HG03095 (cell line): ENCODE measurements at regions not wholly inside any gene's neighbourhood (a gene's known extent, or its start where the extent isn't known, plus 50 kb on each side); places are given as distances from the start of the nearest gene placed in this dataset.

ENCODE experiments used
- ATAC-seq: cut with Tn5 transposase; IDR thresholded peaks from one replicate; pipeline ENCODE4 v1.9.1; 2021; ENCODE audit warnings: moderate library complexity; ENCODE audit not compliant: unreplicated experiment

DNA sequence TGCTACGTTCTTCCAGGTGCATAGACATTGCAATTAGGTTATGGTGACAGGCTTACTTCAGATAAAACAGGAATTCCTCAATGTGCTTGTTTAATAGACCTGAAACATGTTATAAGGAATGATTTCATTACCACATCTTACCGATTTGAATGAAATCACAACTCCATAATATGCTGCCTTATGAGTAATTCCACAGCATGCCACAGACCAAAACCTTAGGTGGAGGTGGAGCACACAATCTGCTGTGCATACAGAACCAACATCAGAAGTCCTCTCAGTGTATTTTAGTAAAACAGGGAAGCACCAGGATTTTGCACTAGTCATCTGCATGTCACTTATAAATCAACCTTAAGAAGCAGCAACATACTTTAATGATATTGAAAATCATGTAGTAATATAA lies 148.9 kb upstream of the TSHZ2 start:
- no peak for ATAC-seq

DNA sequence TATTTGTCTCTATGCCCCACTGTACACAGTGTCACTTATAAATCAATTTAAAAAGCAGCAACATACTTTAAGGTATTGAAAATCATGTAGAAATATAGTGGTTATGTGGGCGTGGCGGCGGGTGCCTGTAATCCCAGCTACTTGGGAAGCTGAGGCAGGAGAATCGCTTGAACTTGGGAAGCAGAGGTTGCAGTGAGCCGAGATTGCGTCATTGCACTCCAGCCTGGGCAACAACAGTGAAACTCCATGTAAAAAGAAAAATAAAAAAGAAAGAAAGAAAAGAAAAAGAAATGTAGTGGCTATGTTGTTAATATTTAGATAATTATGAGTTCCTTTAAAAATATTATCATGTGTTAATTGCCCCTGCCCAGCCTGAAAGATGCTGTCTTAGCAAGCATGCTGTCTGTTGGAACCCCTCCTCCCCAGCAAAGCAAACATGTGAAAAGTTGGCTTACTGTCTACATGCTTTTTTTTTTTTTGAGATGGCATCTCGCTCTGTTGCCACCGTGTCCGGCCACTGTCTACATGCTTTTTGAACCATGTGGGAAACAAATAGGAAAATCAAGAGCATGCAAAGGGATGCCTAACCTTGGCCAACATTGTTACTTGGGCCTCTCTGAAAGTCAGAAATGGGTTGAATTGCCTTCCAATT lies 151.4 kb upstream of the TSHZ2 start:
- no peak for ATAC-seq

DNA sequence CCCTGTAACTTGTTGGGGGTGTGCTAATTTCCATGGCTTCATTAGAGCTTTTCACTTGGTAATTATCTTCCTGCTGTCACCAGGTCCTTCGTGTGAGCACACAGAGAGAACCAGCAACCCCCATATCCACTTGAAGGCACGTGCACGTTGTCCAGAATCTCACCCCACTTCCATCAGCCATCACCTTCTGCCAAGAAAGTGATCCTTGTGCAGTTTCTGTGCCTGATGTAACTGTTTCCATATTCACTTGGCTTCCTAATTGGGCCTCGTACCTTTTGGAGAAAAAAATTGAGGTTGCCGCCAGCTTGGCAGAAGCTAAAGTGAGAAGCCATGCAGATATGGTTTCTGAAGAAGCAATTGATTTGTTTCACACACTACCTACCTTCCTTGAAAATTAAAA lies 153.7 kb upstream of the TSHZ2 start:
- ATAC-seq = no peak

DNA sequence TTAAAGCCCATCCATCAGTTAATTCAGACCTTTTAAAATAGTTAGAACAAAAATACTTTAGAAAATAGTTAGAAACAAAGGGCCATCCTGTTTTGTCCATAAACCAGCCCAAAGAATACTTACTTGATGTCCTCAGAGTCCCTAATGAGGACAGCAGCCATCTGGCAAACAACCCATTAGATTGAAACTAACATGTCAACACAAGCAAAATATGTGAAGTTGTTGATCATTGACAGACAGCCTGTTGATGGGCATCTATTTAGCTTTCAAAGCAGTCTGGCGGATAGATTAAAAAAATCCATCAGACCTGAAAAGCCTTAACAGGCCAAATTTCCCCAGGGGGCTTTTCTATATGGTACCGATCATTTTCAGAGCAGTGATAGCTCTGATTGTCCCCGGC lies 154.2 kb upstream of the TSHZ2 start:
- no peak for ATAC-seq

DNA sequence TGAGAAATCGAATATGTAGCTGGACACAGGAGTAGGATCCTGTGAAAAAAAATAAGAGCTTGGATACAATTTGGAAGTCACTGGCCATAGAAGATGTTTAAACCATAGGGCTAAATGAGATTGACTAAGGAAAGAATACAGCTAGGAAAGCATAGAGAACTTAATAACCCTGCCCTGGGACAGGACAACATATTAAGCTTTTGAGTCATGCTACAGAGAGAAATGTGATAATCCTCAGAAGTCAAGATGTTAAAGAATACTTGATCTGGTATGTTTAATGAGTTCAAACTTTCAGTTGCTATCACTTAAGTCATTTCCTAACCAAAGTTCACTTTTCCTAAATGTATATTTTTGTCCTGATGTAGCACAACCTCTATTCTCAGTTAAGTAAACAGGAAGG lies 154.6 kb upstream of the TSHZ2 start:
- ATAC-seq = no peak

DNA sequence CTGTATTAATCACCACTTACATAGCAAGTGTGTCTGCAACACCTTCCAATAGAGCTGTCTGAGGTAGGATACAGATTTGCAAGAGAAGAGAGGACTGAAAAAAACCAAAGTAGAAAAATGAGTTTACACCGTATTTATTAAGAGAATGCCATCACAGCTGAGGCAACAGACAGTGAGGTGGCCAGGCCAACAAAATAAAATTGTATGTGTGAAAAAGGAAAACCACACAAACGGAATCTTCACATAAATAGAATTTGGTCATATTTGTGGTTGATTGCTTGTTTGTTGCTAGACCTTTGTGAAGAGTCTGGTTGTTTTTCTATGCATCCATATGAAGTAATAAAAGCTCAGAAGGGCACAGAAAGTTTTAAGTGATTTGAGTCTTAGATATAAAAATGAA lies 157.8 kb upstream of the TSHZ2 start:
- no peak for ATAC-seq

DNA sequence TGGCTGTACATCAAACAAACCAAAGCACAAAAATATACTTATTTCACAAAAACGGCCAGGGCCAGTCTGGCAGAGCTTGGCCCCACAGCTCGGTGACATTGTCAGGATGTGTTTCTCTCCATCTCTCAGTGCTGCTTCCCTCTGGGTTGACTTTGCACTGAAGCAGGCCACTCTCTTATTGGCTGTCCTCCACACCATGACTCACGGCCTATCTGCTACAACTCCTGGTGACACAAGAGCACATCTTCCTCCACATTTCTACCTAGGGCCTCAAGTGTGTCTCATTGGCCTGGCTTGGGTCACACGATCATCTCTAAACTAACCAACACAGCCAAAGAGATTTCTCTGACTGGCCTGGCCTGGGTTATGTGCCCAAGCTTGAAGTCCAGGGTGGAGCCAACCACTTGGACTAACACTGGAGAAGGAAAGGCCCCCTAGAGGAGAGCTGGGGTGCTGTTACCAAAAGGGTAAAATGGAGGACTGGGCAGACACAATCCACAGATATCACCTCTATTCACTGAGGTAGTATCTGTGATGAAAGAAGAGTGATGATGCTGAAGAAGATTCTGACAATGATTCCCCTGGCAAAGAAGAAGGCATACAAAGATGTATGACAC lies 159.8 kb upstream of the TSHZ2 start:
- no peak for ATAC-seq

DNA sequence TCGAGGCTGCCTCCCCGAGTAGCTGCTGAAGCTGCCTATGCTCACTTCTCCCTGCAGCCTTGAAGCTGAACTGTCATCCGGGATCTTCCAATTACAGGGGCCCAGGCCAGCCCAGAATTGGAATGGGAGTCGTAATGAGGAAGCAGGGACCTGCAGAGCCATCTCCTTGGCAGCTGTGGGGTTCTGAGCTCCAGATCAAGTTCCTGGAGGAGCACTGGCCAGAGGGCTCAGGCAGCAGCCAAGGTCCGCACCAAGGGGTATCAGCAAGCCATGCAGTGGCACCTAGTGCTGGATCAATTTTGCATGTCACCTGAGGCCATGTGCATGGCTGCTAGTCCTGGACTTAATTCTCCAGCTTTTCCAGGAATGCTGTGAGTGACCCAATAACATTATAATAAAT lies 163.2 kb upstream of the TSHZ2 start:
- ATAC-seq = no peak

DNA sequence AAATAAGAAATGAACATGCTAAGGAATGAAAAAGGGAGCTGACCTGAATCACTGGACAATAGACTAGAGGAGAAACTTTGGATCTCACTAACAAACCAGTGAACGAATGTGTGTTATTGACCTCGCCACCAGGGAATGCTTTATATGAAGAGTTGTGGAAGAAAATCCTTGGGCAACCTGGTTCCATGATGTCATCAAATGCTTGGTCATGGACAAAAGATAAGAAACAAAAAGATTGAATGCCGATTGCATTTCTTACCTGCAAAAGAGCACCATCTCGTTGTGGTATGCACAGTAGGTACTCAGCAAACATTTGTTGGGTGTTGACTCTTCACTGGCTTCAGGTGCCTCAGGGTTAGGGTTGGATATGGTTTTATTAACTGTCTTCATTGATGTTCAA lies 165.2 kb upstream of the TSHZ2 start:
- ATAC-seq = no peak

DNA sequence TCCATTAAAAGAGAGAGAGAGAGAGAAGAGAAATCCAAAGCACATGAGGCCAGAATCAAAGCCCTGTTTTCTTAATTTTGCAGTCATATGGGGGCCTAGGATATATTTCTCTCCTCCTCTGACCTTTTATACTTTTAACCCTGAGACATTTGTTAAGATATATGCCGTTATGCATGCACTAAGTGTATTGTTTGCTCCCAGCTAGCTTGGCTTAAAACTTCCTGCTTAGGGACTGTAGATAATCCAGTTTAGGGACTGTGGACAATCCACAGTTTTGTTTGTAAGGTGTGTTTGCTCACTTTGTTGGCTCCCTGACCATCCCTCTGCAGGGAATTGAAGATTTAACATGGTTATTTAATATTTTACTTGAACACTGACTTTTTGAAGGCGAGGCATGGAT lies 166.3 kb upstream of the TSHZ2 start:
- no peak for ATAC-seq

DNA sequence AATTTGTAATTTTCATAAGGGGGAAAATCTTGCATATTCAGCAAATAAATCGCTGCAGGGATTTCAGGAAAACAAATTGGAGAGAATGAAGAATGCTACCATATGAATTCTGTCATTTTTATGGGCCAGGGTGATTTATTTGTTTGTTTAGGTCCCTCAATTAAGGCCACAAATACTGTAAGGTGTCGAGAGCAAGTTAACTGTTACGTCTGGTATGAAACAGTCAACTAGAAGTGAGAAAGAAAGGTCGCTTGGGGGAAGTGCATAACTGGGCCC lies 166.9 kb upstream of the TSHZ2 start:
- ATAC-seq = no peak

DNA sequence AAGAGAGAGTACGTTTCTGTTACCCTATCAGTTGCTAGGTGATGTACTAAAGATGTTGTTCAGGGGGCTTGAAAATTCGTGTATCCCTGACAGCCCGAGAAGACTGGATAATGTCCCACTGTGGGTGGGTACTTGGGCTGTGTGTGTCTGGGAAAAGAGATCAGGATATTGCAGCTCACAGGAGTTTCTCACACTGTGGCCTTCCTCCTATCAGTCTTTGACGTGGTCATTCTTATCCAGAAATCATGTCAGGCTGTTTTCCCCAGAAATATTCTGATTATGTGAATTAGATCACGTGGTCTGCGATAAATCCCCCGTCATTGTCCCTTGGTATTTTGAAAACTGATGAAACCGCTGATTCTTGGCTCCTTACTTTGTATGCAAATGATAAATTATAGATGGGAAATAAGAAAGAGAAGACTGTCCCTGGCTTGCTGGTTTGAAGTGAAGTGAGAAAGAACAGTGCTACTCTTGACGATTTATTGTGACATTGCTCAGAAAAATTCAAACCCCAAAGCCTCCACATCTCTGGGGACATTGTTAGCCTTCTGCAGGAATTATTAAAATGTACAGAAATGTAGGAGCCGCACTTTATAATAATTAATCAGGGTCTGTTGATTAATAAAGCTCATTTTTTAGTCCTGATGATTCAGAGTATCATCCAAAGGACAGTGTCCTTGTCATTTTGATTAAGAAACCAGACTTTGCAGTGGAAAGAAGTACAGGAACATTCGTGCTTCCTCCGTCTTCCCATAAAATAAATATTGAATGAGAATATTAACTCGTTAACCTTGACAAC lies 167.5 kb upstream of the TSHZ2 start:
- ATAC-seq = no peak

DNA sequence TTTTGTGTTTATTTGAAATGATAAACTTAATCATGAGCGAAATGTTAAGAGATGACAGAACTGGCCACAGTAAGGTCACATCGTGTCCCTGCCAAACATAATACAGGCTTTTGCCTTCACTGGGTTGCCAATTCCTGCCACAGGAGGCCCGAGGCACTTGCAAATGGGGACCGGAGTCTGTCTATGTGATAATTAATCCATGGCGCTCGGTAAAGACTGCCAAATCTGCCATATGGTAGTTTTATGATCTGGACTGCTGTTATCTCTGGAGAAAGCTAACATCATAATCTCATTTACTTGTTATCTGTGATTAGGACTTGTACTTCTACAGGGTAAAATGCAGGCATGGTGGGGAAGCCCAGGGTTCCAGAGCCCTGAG lies 170.5 kb upstream of the TSHZ2 start:
- no peak for ATAC-seq

DNA sequence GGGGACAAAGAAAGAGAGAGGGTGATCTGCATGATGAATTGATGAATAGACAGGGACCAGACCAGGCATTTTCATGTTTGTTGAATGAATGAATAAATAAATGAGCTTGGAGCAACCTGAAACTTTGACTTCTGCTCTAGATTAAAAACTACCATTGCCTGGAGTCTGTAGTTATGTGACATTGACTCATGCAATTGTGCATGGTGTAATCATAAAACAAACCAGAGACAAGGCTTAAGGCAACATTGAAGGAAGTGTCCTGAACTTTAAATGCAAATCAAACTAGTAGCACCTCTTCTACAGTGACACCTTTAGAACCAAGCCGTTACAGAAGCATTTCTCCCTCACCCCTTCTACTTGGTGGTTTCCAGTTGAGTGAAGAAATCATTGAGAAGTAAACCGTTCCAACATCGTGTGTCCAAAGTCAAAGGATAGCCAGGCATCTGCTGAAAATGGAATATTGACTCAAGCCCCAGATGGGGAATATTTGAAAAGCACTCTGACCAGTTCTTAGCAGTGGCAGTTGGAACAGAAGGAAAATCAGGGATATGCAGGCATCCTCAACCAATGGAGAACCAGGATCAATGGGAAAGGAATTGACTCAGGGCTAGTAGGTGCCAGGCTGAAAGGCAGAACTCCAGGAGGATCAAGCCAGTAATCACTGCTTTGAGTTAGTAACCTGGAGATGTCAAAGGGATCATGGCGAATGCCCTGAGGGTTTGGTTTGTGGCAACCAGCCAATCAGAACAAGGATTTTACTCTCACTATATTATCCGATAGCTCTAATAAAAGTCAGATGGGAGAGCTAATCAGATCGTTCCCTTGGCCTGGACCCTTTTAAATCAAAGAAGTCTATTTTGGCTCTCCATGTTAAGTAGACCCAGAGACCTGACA lies 171.2 kb upstream of the TSHZ2 start:
- ATAC-seq = no peak

DNA sequence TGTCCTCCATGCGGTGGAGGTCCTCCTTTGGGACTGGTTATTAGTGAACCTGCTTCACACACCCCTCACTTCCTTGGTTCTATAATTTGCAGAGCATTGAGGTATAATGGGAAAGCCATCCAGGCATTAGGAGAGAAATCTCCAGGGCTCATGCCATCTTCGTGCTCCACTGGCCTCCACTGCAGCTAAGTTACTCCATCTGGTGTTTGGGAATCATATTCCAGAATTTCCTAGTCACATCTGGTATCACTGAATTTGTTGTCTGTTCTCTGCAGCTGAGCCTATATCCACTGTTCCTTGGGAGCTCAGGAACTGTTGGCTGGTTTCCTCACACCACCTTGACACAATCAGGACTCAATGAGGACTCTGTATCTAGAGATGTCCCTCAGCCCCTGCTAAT lies 173.0 kb upstream of the TSHZ2 start:
- no peak for ATAC-seq

DNA sequence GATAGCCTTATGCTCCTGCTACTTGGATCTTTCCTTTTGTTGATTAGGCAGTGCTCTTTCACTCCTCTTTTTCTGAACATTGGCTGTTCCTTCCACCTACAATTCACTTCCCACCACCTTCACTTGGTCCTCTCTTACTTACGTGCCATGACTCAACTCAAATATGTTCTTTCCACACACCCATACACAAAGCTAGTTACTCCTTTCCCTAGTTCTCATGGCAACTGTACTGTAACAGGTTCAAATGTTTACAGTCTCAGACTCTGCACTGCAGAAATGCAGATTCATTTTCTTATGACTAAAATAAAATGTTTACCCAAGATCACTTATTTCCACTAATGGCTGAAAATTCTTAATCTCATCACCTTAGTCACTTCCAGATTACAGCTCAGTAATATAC lies 174.0 kb upstream of the TSHZ2 start:
- no peak for ATAC-seq

DNA sequence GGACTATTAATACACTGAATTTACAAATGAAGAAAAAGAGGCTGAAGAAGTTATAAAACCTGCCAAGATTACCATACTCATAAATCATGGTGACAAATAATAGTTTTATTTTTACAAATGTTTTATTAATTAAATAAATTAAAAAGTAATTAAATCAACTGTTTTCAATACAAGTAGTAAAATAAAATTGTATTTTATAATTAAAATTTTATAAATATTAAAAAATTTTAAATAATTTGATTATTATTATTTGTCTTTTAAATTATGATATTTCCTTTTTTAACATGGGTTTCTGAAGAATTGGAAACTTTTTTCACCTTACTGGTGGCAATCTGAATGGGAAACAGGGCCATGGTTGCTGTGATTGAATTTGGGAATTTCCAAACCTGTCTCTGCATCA lies 177.3 kb upstream of the TSHZ2 start:
- ATAC-seq = no peak

DNA sequence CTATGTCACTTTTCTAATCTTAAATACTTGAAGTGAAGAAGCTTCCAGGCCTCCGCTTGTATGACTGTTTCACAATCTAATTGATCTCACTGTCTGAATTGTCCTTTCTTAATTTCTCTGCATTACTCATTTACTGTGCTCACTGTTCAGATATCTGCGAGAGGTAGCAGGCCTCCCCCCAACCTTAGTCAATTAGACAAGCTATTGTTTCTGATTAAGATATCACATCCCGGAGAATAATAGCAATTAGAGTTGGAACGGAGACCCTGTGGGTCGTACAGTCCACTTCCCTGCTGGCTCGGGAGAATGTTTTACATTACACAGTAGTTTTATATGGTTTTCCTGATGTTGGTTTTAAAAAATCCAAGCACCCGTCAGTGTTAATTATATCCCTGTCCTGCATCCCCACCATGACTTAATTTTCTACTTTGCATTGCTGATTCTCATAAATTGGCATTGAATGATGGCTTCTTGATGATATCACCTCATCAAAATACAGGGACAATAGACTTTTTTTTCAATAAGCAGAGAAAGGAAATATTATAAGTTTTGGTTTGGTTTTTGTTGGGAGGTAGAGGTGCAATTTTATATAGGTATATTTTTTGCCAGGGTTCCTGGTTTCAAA lies 178.7 kb upstream of the TSHZ2 start:
- ATAC-seq = no peak

DNA sequence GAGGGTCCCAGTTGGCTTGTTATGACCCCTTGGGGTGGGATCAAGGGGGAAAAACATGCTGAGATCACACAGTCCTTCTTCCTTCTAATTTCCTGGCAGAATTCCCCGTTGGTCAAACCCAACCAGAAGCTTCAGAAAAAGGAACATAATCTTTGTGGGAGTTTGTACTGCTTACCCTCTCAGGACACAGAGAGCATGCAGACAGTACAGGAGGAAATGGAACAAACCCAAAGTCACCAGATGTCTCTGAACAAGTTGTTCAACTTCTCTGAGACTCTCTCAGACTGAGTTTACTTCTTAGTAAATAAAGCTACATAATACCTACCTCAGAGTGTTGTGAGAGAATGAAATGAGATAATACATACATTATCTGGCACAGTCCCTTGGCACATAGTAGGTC lies 181.1 kb upstream of the TSHZ2 start:
- ATAC-seq = no peak

DNA sequence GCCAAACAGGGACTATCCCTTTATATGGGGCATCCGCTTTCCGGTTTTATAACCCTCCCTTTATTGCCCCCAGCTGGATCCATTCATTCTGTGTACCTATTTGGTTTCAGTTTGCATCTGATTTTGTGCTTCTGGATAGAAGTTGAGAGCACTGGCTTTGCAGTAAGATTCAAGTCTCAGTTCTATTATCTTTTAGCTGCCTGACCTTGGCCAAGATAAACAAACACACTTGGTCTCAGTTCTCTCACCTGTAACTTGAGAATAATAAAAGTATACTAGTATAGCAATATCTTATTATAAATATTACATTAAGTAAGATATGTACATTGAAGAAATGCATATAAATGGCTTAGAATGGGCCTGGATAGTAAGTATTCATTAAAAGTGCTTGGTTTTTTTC lies 182.4 kb upstream of the TSHZ2 start:
- ATAC-seq = no peak

DNA sequence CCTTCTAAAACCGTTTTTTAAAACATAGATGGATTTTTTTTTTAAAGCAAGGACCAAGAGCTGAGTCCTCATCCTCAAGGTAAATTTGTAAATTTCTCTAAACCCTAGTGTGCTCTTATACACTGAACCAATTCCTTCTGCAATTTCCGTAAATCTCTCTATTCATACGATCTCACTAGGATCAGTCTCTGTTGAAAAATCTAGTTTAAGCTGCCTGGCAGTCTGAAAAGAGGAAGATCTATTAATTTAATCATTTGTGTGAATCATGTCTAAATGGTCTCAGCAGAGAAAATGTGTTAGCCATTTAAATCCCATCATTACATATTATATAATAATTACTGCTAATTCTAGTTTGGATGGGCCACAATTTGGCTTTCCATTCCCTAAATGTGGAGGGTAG lies 184.2 kb upstream of the TSHZ2 start:
- ATAC-seq = no peak
